Ovary (tissue), 7 donors: ENCODE measurements at regions not wholly inside any gene's neighbourhood (a gene's known extent, or its start where the extent isn't known, plus 50 kb on each side); places are given as distances from the start of the nearest gene placed in this dataset.

Experiments used
- DNase-seq, 5 donors: peaks; one replicate each; pipeline ENCODE4 v3.0.0-alpha.2; 2019 to 2020
- H3K27ac ChIP-seq, 2 donors: fragments of 200-600 bp; one replicate each; pipeline versions ENCODE4 v1.5.1 to v1.8.0; 2019 to 2022
- H3K27me3 ChIP-seq: fragments of 200-600 bp; one replicate; pipeline ENCODE4 v1.8.0; 2022
- H3K36me3 ChIP-seq: fragments of 200-600 bp; sonication (generic); one replicate; pipeline ENCODE4 v1.5.1; 2019
- H3K4me1 ChIP-seq: one replicate; pipeline ENCODE4 v1.8.1; 2013; ENCODE audit warnings: mild to moderate bottlenecking, moderate library complexity; ENCODE audit not compliant: insufficient read depth
- H3K4me3 ChIP-seq: fragments of 200-600 bp; sonication (generic); one replicate; pipeline ENCODE4 v1.5.1; 2017
- H3K9me3 ChIP-seq, 2 donors: fragments of 200-600 bp in 1 of 2; sonication (generic) in 1 of 2; one replicate each; pipeline versions ENCODE4 v1.5.1 to v1.8.1; 2013 to 2019; ENCODE audit warnings: mild to moderate bottlenecking in 1 of 2, moderate library complexity in 1 of 2
- EP300 ChIP-seq: sonication (generic); formaldehyde crosslinking; IDR thresholded peaks from one replicate; pipeline ENCODE4 v1.6.1; 2017; ENCODE audit warnings: antibody characterized with exemption
- POLR2A ChIP-seq: fragments of 450-650 bp; IDR thresholded peaks from one replicate; pipeline ENCODE4 v1.6.1; 2017; ENCODE audit warnings: antibody characterized with exemption, mild to moderate bottlenecking, moderate library complexity
- WGBS, 3 donors: extraction: QIAGEN DNeasy Blood & Tissue Kit in 1 of 3; methylation state at CpG; one replicate each; pipeline versions ENCODE4 v1.1.5 to v1.1.7; 2013 to 2017; 5-methylcytosine and 5-hydroxymethylcytosine counted together
- intact Hi-C, 4 donors: fragments of 100-400 bp; cut with DNase I; formaldehyde crosslinking; loops; one replicate each; pipeline versions ENCODE4 v1.11.0 to v1.15.1; 2022 to 2023
- TF ChIP-seq, protein P1 (sequence below), 3 donors: fragments of 450-650 bp in 2 of 3; fragments of 200-600 bp in 1 of 3; IDR thresholded peaks; one replicate each; pipeline versions ENCODE4 v1.5.1 to v1.8.0; 2016 to 2022; ENCODE audit warnings: antibody characterized with exemption in 3 of 3, mild to moderate bottlenecking in 1 of 3
- donor health status: DM: no; HTN: no; CAD: no; lungs with moderate emphysema.
- donor health status: DM: no; HTN: no; CAD: no.
- donor health status: Bipolar disorder and iron deficiency.
- donor health status: DM: no; HTN: no; CAD: no.
- donor health status: DM: yes; HTN: yes; CAD: no.

DNA sequence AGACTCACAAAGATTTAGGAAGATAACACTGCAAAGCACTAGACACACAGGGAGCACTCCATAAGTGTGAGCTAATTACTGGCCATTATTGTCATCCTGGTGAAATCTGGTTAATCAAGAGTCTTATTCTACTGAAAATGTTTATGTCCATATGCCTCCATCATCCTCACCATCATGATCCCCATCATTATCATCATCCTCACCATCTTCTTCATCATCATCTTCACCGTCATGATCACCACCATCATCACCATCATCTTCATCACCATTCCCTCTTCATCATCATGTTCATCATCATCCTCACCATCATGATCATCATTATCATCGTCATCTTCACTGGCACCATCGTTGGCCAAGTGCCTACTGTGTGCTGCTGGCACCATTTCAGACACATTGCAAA is 76.3 kb upstream of the CARD11 start:
- Histone ChIP-seq H3K27me3 (no peaks in the 10 kb centered on the region), H3K9me3 (peaks cover 0 to 4% of the 10 kb centered on the region in 2 donors), H3K4me1 (no peaks in the 10 kb centered on the region), H3K4me3 (no peak overlapping the region), H3K36me3 (no peaks in the 10 kb centered on the region), H3K27ac (no peak overlapping the region)
- no peak for DNase-seq
- intact Hi-C loops: no loop called here
- TF ChIP-seq, protein P1, sequence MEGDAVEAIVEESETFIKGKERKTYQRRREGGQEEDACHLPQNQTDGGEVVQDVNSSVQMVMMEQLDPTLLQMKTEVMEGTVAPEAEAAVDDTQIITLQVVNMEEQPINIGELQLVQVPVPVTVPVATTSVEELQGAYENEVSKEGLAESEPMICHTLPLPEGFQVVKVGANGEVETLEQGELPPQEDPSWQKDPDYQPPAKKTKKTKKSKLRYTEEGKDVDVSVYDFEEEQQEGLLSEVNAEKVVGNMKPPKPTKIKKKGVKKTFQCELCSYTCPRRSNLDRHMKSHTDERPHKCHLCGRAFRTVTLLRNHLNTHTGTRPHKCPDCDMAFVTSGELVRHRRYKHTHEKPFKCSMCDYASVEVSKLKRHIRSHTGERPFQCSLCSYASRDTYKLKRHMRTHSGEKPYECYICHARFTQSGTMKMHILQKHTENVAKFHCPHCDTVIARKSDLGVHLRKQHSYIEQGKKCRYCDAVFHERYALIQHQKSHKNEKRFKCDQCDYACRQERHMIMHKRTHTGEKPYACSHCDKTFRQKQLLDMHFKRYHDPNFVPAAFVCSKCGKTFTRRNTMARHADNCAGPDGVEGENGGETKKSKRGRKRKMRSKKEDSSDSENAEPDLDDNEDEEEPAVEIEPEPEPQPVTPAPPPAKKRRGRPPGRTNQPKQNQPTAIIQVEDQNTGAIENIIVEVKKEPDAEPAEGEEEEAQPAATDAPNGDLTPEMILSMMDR (IDR thresholded peaks at IDR 0.05): no peak
- WGBS, 3 donors: 67 to 75% (median 71%) methylated on average over 3 of the region's 3 CpGs

DNA sequence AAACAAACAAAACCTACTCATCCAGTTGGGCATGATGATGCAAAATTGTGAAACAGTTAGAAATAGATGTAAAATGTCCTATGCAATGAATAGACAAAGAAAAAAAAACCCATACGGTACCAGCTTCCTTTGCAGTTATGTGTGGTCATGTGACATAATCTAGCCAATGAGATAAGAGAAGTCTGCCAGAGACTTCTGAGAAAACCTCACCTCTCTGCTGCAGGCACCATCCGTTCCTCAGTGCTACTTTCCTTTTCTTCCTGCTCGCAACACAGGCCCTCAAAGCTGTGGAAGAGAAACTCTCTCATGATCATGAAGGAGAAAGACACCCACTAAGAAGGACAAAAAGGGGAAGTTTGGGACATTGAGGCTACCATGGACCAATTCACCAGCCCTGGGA is 76.8 kb upstream of the CARD11 start:
- H3K27me3 ChIP-seq: no peaks in the 10 kb centered on the region
- no peak overlapping the region for H3K4me3 ChIP-seq
- TF ChIP-seq POLR2A: no peak
- no peak for TF ChIP-seq EP300
- TF ChIP-seq, protein P1 (IDR thresholded peaks at IDR 0.05): no peak
- no peak for DNase-seq
- 85 to 90% (median 90%) methylated on average over 3 of the region's 3 CpGs for WGBS, 3 donors
- H3K27ac ChIP-seq: no peak overlapping the region
- no peaks in the 10 kb centered on the region for H3K36me3 ChIP-seq
- intact Hi-C loops: no loop called here
- H3K9me3 ChIP-seq: peaks cover 0 to 4% of the 10 kb centered on the region in 2 donors
- H3K4me1 ChIP-seq: no peaks in the 10 kb centered on the region

- DNase-seq: no peak
- H3K27me3 ChIP-seq: no peaks in the 10 kb centered on the region
- H3K4me3 ChIP-seq: no peak overlapping the region
- intact Hi-C loops: no loop called here
- no peaks in the 10 kb centered on the region for H3K4me1 ChIP-seq
- WGBS, 3 donors: 72 to 81% (median 78%) methylated on average over 11 of the region's 11 CpGs
- no peak overlapping the region for H3K27ac ChIP-seq
- H3K36me3 ChIP-seq: no peaks in the 10 kb centered on the region
- TF ChIP-seq, protein P1 (IDR thresholded peaks at IDR 0.05): no peak
- TF ChIP-seq EP300: no peak
- no peak for TF ChIP-seq POLR2A
- no peaks in the 10 kb centered on the region for H3K9me3 ChIP-seq
Measured at GRCh38 chr7:3128857-3129490, 85.3 kb upstream of the CARD11 start.

- intact Hi-C loops: no loop called here
- no peak overlapping the region for H3K4me3 ChIP-seq
- peaks cover 0 to 4% of the 10 kb centered on the region in 2 donors for H3K9me3 ChIP-seq
- no peaks in the 10 kb centered on the region for H3K36me3 ChIP-seq
- TF ChIP-seq EP300 (no peak), POLR2A (no peak)
- TF ChIP-seq, protein P1 (IDR thresholded peaks at IDR 0.05): no peak
- 70 to 79% (median 71%) methylated on average over 8 of the region's 8 CpGs for WGBS, 3 donors
- H3K4me1 ChIP-seq: no peaks in the 10 kb centered on the region
- no peaks in the 10 kb centered on the region for H3K27me3 ChIP-seq
- no peak for DNase-seq
- H3K27ac ChIP-seq: no peak overlapping the region
Measured at GRCh38 chr7:3133811-3134385, 90.2 kb upstream of the CARD11 start.
